Thyroid gland (tissue), 4 donors: ENCODE measurements at regions not wholly inside any gene's neighbourhood (a gene's known extent, or its start where the extent isn't known, plus 50 kb on each side); places are given as distances from the start of the nearest gene placed in this dataset.

Source experiments
- DNase-seq, 2 donors: peaks; one replicate each; pipeline ENCODE4 v3.0.0-alpha.2; 2019
- H3K27ac ChIP-seq, 3 donors: fragments of 200-600 bp; sonication (generic); 1 replicate in 2 of 3; 2 replicates in 1 of 3; pipeline ENCODE4 v1.5.1; 2016 to 2019; ENCODE audit warnings: mild to moderate bottlenecking in 1 of 3, moderate library complexity in 1 of 3
- H3K27me3 ChIP-seq: fragments of 200-600 bp; sonication (generic); one replicate; pipeline ENCODE4 v1.5.1; 2019
- H3K36me3 ChIP-seq, 2 donors: fragments of 200-600 bp; sonication (generic); one replicate each; pipeline ENCODE4 v1.5.1; 2016 to 2019
- H3K4me1 ChIP-seq, 2 donors: fragments of 200-600 bp; sonication (generic); one replicate each; pipeline ENCODE4 v1.5.1; 2017 to 2019
- H3K4me3 ChIP-seq, 3 donors: fragments of 200-600 bp; sonication (generic); replicated peaks in 1 of 3; 1 replicate in 2 of 3; 2 replicates in 1 of 3; pipeline ENCODE4 v1.5.1; 2016; ENCODE audit warnings: mild to moderate bottlenecking in 1 of 3
- H3K9me3 ChIP-seq: fragments of 200-600 bp; sonication (generic); one replicate; pipeline ENCODE4 v1.5.1; 2017
- CTCF ChIP-seq, 6 experiments: fragments of 200-600 bp in 3 of 6; fragments of 450-650 bp in 3 of 6; sonication (generic) in 3 of 6; IDR thresholded peaks; one replicate each; pipeline ENCODE4 v1.5.1; 2016 to 2019; ENCODE audit warnings: antibody characterized with exemption in 6 of 6, mild to moderate bottlenecking in 2 of 6, inconsistent platforms in 1 of 6, moderate library complexity in 1 of 6
- POLR2A ChIP-seq, 2 donors: fragments of 450-650 bp; IDR thresholded peaks; one replicate each; pipeline ENCODE4 v1.6.1; 2017; ENCODE audit warnings: antibody characterized with exemption in 2 of 2, mild to moderate bottlenecking in 2 of 2, moderate library complexity in 1 of 2
- WGBS, 2 donors: methylation state at CpG; one replicate each; pipeline ENCODE4 v1.1.5; 2017; 5-methylcytosine and 5-hydroxymethylcytosine counted together
- intact Hi-C: fragments of 100-400 bp; cut with DNase I; formaldehyde crosslinking; loops from one replicate; pipeline ENCODE4 v1.15.1; 2023

GRCh38 chr6:2476376-2476775 lies 231.0 kb upstream of the GMDS start:
- 51 to 70% methylated on average over 4 of the region's 4 CpGs for WGBS, 2 donors
- no peaks in the 10 kb centered on the region for H3K27me3 ChIP-seq
- H3K4me3 ChIP-seq: no peak overlapping the region

GRCh38 chr6:2471472-2471871 lies 226.1 kb upstream of the GMDS start:
- no peak for DNase-seq
- H3K4me1 ChIP-seq: peaks cover 0 to 4% of the 10 kb centered on the region in 2 donors
- no peak for TF ChIP-seq POLR2A (IDR thresholded peaks at IDR 0.05)
- TF ChIP-seq CTCF (IDR thresholded peaks at IDR 0.05): no peak
- H3K4me3 ChIP-seq: no peak overlapping the region
- no peaks in the 10 kb centered on the region for H3K27me3 ChIP-seq
- WGBS, 2 donors: 60 to 66% methylated on average over 9 of the region's 9 CpGs
- no peak overlapping the region for H3K27ac ChIP-seq
- no peaks in the 10 kb centered on the region for H3K9me3 ChIP-seq
- no peaks in the 10 kb centered on the region for H3K36me3 ChIP-seq
- intact Hi-C loops: no loop called here

More at GRCh38 chr6:2476376-2476775, 231.0 kb upstream of the GMDS start:
- Histone ChIP-seq H3K9me3 (no peaks in the 10 kb centered on the region), H3K36me3 (no peaks in the 10 kb centered on the region), H3K4me1 (peaks cover 0 to 7% of the 10 kb centered on the region in 2 donors), H3K27ac (no peak overlapping the region)
- intact Hi-C loops: no loop called here
- no peak for TF ChIP-seq POLR2A (IDR thresholded peaks at IDR 0.05)
- TF ChIP-seq CTCF (IDR thresholded peaks at IDR 0.05): no peak
- peak; percentile 7 to 14 for DNase-seq

DNA sequence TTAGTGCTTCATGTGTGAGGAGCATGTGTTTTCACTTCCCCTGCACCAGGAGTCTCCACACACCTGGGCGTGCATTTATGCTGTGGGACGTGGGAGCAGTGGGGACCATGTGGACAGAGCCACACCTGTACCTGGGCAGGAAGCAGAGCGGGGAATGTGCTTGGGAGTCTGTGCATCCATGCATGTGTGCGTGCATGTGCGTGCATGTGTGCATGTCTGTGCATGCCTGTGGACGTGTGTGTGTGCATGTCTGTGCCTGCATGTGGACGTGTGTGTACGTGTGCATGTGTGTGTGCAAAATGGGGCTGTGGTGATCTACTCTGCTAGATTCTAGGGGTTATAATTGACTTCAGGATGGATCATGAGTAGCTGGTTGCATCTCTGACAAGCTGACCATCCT lies 224.0 kb upstream of the GMDS start:
- no peaks in the 10 kb centered on the region for H3K36me3 ChIP-seq
- no peaks in the 10 kb centered on the region for H3K9me3 ChIP-seq
- 96% methylated on average over 8 of the region's 8 CpGs for WGBS, 2 donors
- intact Hi-C loops: no loop called here
- no peaks in the 10 kb centered on the region for H3K4me1 ChIP-seq
- DNase-seq: no peak
- no peak overlapping the region for H3K27ac ChIP-seq
- no peak overlapping the region for H3K4me3 ChIP-seq
- TF ChIP-seq POLR2A (IDR thresholded peaks at IDR 0.05): no peak
- no peak for TF ChIP-seq CTCF (IDR thresholded peaks at IDR 0.05)
- H3K27me3 ChIP-seq: no peaks in the 10 kb centered on the region

DNA sequence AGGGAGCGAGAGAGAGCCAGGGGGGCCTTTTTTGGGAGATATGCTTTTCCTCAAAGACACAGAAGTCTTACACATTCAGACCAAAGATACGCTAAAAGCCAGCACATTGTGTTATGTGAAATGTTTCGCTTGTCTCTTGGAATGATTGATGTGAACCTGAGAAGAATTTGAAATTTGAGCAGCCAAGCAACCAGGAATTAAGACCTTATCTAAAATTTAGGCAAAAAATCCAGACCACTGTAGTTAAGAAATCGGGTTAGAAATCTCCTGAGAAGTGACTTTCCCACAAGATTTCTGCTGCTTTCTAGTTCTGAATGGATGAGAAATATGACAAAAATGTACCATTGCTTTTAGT lies 223.2 kb upstream of the GMDS start:
- no peak for TF ChIP-seq POLR2A (IDR thresholded peaks at IDR 0.05)
- TF ChIP-seq CTCF (IDR thresholded peaks at IDR 0.05): no peak
- no peaks in the 10 kb centered on the region for H3K36me3 ChIP-seq
- H3K9me3 ChIP-seq: no peaks in the 10 kb centered on the region
- H3K27ac ChIP-seq: no peak overlapping the region
- no peaks in the 10 kb centered on the region for H3K27me3 ChIP-seq
- intact Hi-C loops: no loop called here
- 64 to 72% methylated on average over 4 of the region's 4 CpGs for WGBS, 2 donors
- H3K4me3 ChIP-seq: no peak overlapping the region
- H3K4me1 ChIP-seq: no peaks in the 10 kb centered on the region
- no peak for DNase-seq

DNA sequence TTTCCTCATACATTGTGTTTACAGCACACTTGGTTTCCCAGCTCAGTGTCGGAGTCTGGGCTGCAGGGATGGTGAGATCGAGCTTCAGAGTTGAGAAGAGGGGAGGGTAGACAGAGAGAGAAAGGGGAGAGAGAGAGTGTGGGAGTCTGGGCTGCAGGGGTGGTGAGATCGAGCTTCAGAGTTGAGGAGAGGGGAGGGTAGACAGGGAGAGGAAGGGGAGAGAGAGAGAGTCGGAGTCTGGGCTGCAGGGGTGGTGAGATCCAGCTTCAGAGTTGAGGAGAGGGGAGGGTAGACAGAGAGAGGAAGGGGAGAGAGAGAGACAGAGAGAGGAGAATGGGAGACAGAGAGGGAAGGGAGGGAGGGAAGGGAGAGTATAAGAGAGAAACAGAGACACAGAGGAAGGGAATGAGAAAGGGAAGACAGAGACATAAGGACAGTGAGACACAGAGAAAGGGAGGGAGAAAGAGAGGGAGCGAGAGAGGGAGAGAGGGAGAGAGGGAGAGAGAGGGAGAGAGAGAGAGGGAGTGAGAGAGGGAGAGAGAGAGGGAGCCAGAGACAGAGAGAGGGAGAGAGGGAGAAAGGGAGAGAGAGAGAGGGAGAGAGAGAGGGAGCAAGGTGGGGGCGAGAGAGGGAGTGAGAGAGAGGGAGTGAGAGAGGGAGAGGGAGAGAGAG lies 222.7 kb upstream of the GMDS start:
- Histone ChIP-seq H3K4me1 (no peaks in the 10 kb centered on the region), H3K27ac (no peak overlapping the region), H3K27me3 (no peaks in the 10 kb centered on the region), H3K36me3 (no peaks in the 10 kb centered on the region), H3K4me3 (no peak overlapping the region), H3K9me3 (no peaks in the 10 kb centered on the region)
- WGBS, 2 donors: 45 to 48% methylated on average over 6 of the region's 6 CpGs
- TF ChIP-seq CTCF (IDR thresholded peaks at IDR 0.05) (no peak), POLR2A (IDR thresholded peaks at IDR 0.05) (no peak)
- DNase-seq: no peak
- intact Hi-C loops: no loop called here
